HG03045 (cell line): ENCODE measurements at regions not wholly inside any gene's neighbourhood (a gene's known extent, or its start where the extent isn't known, plus 50 kb on each side); places are given as distances from the start of the nearest gene placed in this dataset.

Experiments
- ATAC-seq: cut with Tn5 transposase; IDR thresholded peaks from one replicate; pipeline ENCODE4 v1.9.1; 2021; ENCODE audit warnings: mild to moderate bottlenecking, moderate library complexity; ENCODE audit not compliant: unreplicated experiment

- no peak for ATAC-seq
Measured at GRCh38 chrX:140848800-140849199, 139.2 kb downstream of the LINC00632 start.

- no peak for ATAC-seq
Measured at GRCh38 chrX:140860718-140861117, 141.7 kb upstream of the SPANXB1 start.

GRCh38 chrX:140866446-140866845, 135.9 kb upstream of the SPANXB1 start:
- no peak for ATAC-seq

- no peak for ATAC-seq
Measured at GRCh38 chrX:140912606-140913005, 89.8 kb upstream of the SPANXB1 start.

- no peak for ATAC-seq
Measured at GRCh38 chrX:140913802-140914501, 88.4 kb upstream of the SPANXB1 start.

- ATAC-seq: no peak
Measured at GRCh38 chrX:140916872-140917271, 85.5 kb upstream of the SPANXB1 start.

- ATAC-seq: no peak
Measured at GRCh38 chrX:140917354-140918115, 84.9 kb upstream of the SPANXB1 start.

- ATAC-seq: peak; percentile 50
Measured at GRCh38 chrX:140918398-140919038, 83.9 kb upstream of the SPANXB1 start.

GRCh38 chrX:140920416-140920815, 82.0 kb upstream of the SPANXB1 start:
- ATAC-seq: no peak

- ATAC-seq: no peak
Measured at GRCh38 chrX:140923118-140923517, 79.3 kb upstream of the SPANXB1 start.

- no peak for ATAC-seq
Measured at GRCh38 chrX:140928739-140929138, 73.7 kb upstream of the SPANXB1 start.

- ATAC-seq: no peak
Measured at GRCh38 chrX:140933016-140933415, 69.4 kb upstream of the SPANXB1 start.

- ATAC-seq: no peak
Measured at GRCh38 chrX:140933874-140934655, 68.3 kb upstream of the SPANXB1 start.

GRCh38 chrX:140943513-140943912, 58.9 kb upstream of the SPANXB1 start:
- ATAC-seq: no peak

- ATAC-seq: no peak
Measured at GRCh38 chrX:140944710-140945109, 57.7 kb upstream of the SPANXB1 start.

- ATAC-seq: no peak
Measured at GRCh38 chrX:140948827-140949226, 53.6 kb upstream of the SPANXB1 start.

- ATAC-seq: no peak
Measured at GRCh38 chrX:140949233-140949632, 53.2 kb upstream of the SPANXB1 start.
